HEK293T (cell line): ENCODE measurements at regions not wholly inside any gene's neighbourhood (a gene's known extent, or its start where the extent isn't known, plus 50 kb on each side); places are given as distances from the start of the nearest gene placed in this dataset.

ENCODE experiments used
- CTCF ChIA-PET: fragments of 350-600 bp; formaldehyde crosslinking; extraction: SDS; loops from one replicate; lab custom pipeline; 2021; ENCODE audit warnings: antibody characterized with exemption, inconsistent platforms; lab: Yijun Ruan, JAX
- POLR2A ChIA-PET: fragments of 350-600 bp; formaldehyde crosslinking; extraction: SDS; loops from one replicate; lab custom pipeline; 2020; ENCODE audit warnings: antibody characterized with exemption, inconsistent platforms; lab: Yijun Ruan, JAX
- DNase-seq: peaks from one replicate; pipeline ENCODE4 v3.0.0; 2012; ENCODE audit warnings: mixed read lengths; ENCODE audit errors: extremely low spot score
- ARNT ChIP-seq: fragments of 450-650 bp; IDR thresholded peaks from 2 replicates; pipeline ENCODE4 v1.6.1; 2017; ENCODE audit warnings: mild to moderate bottlenecking
- BHLHE40 ChIP-seq: fragments of 450-650 bp; IDR thresholded peaks from 2 replicates; pipeline ENCODE4 v1.6.1; 2016; ENCODE audit warnings: mild to moderate bottlenecking, moderate library complexity, borderline replicate concordance
- CTBP1 ChIP-seq: fragments of 450-650 bp; IDR thresholded peaks from 2 replicates; pipeline ENCODE4 v1.6.1; 2016; ENCODE audit warnings: borderline replicate concordance
- ELF4 ChIP-seq: fragments of 450-650 bp; IDR thresholded peaks from 2 replicates; pipeline ENCODE4 v1.6.1; 2017; ENCODE audit warnings: antibody characterized with exemption
- FOXA1 ChIP-seq: fragments of 450-650 bp; IDR thresholded peaks from 2 replicates; pipeline ENCODE4 v1.6.1; 2016; ENCODE audit warnings: mild to moderate bottlenecking
- FOXK2 ChIP-seq: fragments of 450-650 bp; IDR thresholded peaks from 2 replicates; pipeline ENCODE4 v1.6.1; 2016; ENCODE audit warnings: mild to moderate bottlenecking
- FOXM1 ChIP-seq: fragments of 450-650 bp; IDR thresholded peaks from 2 replicates; pipeline ENCODE4 v1.6.1; 2017; ENCODE audit warnings: mild to moderate bottlenecking, borderline replicate concordance
- HDGF ChIP-seq: fragments of 450-650 bp; IDR thresholded peaks from 2 replicates; pipeline ENCODE4 v1.6.1; 2017; ENCODE audit warnings: antibody characterized with exemption, borderline replicate concordance
- L3MBTL2 ChIP-seq: fragments of 450-650 bp; conservative IDR thresholded peaks from 2 replicates; pipeline ENCODE4 v1.6.1; 2016; ENCODE audit warnings: mild to moderate bottlenecking
- LEF1 ChIP-seq: fragments of 450-650 bp; IDR thresholded peaks from 2 replicates; pipeline ENCODE4 v1.6.1; 2017; ENCODE audit warnings: mild to moderate bottlenecking, borderline replicate concordance
- NFRKB ChIP-seq: fragments of 450-650 bp; IDR thresholded peaks from 2 replicates; pipeline ENCODE4 v1.6.1; 2016; ENCODE audit warnings: mild to moderate bottlenecking, moderate library complexity
- SP1 ChIP-seq: fragments of 450-650 bp; IDR thresholded peaks from 2 replicates; pipeline ENCODE4 v1.6.1; 2017
- SUZ12 ChIP-seq: fragments of 450-650 bp; IDR thresholded peaks from 2 replicates; pipeline ENCODE4 v1.6.1; 2016; ENCODE audit warnings: mild to moderate bottlenecking
- TARDBP ChIP-seq: fragments of 450-650 bp; IDR thresholded peaks from 2 replicates; pipeline ENCODE4 v1.6.1; 2016
- ZNF384 ChIP-seq: fragments of 450-650 bp; IDR thresholded peaks from 2 replicates; pipeline ENCODE4 v1.6.1; 2016
- TF ChIP-seq, protein P1 (sequence below): fragments of 450-650 bp; IDR thresholded peaks from 2 replicates; pipeline ENCODE4 v1.6.1; 2016

DNA sequence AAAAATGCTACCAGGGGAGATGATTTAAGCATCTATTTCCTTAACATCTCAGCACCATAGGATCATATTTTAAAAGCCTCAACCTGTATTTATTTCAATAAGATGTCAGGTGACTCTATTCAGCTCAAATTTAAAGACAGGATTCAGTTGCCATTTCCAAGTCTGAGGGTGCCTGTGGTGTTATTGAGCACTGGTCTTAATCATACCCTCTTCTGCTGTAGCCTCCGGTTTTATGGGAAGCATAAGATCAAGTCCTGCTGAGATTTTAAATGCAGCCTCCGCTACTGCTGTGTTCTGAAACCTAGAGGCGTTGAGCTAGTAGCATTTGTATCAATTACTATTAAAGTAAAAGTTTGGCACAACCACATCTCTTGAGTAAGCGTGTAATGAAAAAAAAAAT lies 185.7 kb upstream of the NWD2 start:
- no peak for DNase-seq
- ChIA-PET POLR2A (no interaction called here), CTCF (no interaction called here)
- TF ChIP-seq FOXK2 = no peak
- no peak for TF ChIP-seq ELF4
- no peak for TF ChIP-seq LEF1
- TF ChIP-seq SUZ12 = no peak
- TF ChIP-seq CTBP1 = no peak
- no peak for TF ChIP-seq TARDBP
- no peak for TF ChIP-seq FOXA1
- no peak for TF ChIP-seq HDGF
- no peak for TF ChIP-seq BHLHE40
- no peak for TF ChIP-seq NFRKB
- no peak for TF ChIP-seq ARNT

DNA sequence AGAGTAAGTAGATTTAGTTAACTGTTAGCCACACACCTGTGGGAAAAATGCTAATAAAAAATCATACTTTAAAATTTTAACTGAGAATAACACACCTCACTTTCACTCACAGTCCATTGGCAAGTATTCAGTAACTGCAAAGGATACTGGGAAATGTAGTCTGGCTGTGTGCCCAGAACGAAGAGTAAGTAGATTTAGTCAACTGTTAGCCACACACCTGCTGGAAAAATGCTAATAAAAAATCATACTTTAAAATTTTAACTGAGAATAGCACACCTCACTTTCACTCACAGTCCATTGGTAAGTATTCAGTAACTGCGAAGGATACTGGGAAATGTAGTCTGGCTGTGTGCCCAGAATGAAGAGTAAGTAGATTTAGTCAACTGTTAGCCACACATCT lies 178.4 kb upstream of the NWD2 start:
- no peak for DNase-seq
- TF ChIP-seq SP1 = no peak
- no peak for TF ChIP-seq SUZ12
- no peak for TF ChIP-seq FOXM1
- no peak for TF ChIP-seq FOXK2
- no peak for TF ChIP-seq LEF1
- no peak for TF ChIP-seq NFRKB
- no peak for TF ChIP-seq ZNF384
- CTCF ChIA-PET = no interaction called here

DNA sequence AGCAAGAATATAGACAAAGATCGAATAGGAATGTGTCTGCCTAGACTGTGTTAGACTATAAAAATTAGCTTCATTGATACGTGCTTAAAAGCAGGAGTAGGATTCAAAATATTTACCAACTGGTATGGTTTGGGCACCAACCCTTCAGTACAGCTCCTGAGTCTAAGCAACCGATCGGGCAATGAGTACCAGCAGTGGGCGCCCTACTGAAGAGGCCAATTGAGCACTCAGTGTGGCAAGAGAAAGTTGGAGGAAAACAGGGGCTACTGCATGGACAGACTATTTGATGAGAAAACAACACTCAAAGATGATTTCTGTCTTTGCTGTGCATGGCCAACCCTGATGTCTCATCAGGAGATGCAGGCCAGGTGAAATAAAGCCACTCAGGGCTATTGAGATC lies 176.0 kb upstream of the NWD2 start:
- no peak for DNase-seq
- TF ChIP-seq TARDBP (no peak), FOXA1 (no peak), NFRKB (no peak), L3MBTL2 (no peak)
- TF ChIP-seq, protein P1, sequence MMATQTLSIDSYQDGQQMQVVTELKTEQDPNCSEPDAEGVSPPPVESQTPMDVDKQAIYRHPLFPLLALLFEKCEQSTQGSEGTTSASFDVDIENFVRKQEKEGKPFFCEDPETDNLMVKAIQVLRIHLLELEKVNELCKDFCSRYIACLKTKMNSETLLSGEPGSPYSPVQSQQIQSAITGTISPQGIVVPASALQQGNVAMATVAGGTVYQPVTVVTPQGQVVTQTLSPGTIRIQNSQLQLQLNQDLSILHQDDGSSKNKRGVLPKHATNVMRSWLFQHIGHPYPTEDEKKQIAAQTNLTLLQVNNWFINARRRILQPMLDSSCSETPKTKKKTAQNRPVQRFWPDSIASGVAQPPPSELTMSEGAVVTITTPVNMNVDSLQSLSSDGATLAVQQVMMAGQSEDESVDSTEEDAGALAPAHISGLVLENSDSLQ = no peak
- CTCF ChIA-PET = interaction anchor here (0.7 kb wide), 1 partner anchor 144 kb away, joined by 5 read pairs; no protein-coding TSS in a partner anchor
- POLR2A ChIA-PET = no interaction called here

More for the DNA sequence above, 178.4 kb upstream of the NWD2 start:
- POLR2A ChIA-PET = no interaction called here

DNA sequence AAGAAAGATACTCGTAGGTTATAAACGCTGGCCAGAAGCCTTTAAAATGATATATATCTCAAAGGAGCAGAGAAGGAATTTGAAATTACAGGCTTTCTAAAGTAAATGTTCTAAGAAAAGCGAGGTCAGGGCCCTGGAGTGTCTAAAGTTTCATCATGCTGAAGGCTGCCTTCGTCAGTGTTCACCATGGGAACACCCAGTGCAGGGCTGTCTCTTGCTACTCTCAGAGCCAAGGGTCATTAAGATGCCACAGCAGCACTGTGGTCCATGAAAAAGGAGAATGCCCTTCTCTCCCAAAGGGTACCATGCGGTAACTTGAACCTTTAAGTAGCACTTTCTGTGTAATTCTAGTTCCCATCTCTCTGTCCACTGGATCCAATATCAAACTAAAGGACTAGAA lies 174.5 kb upstream of the NWD2 start:
- DNase-seq = no peak
- no peak for TF ChIP-seq LEF1
- CTCF ChIA-PET = no interaction called here
- POLR2A ChIA-PET = no interaction called here

DNA sequence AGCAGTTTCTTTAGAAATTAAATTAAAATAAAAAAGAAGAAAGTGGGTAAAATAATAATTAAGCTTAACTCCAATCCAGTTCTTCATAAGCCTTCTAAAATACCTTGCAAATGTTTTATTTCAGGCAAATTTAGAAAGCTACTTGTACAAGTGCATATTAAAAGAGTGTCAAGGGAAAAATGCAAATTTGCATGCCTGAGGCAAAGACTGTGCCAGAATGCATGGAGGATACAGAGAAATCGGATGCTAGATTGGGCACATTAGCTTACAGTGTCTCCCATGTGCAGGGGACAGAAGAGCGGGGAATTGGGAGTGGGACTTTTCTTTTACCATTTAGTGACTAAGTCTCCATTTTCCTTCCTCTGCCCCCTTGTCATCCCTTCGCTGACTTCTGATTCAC lies 173.0 kb upstream of the NWD2 start:
- TF ChIP-seq CTBP1 (no peak), ZNF384 (no peak), ARNT (no peak), BHLHE40 (no peak), FOXM1 (no peak), L3MBTL2 (no peak), HDGF (no peak), SP1 (no peak), SUZ12 (no peak)
- TF ChIP-seq, protein P1 = no peak

DNA sequence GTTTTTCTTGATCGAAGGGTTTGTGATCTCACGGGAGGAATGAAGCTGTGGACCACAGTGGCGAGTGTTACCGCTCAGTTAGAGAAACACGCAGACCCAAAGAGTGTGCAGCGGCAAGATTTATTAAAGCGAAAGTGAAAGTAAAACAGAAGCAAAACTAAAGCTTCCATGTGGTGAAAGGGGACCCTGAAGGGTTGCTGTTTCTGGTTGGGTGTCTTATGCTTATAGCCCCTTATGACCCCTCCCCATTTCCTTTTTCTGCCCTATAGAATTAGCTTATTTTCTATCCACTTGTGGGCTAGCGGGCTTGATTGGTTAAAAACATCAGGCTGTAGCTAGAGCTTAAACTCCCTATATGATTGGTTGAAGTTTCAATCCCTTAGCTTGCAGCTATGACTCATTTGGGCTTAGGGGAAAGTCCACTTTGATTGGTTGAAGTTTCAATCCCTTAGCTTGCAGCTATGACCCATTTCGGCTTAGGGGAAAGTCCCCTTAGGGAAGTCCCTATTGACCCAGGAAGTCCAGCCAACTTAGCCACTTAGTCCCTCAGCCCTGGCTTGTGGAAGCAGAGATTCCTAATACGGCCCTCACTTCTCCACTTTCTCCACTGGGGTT lies 171.2 kb upstream of the NWD2 start:
- CTCF ChIA-PET = no interaction called here
- POLR2A ChIA-PET = no interaction called here
- no peak for DNase-seq
- TF ChIP-seq SP1 (no peak), ARNT (no peak)

More for the DNA sequence above, 173.0 kb upstream of the NWD2 start:
- DNase-seq = no peak
- POLR2A ChIA-PET = no interaction called here
- CTCF ChIA-PET = interaction anchor here (0.5 kb wide), 1 partner anchor 282 kb away, joined by 3 read pairs; no protein-coding TSS in a partner anchor

DNA sequence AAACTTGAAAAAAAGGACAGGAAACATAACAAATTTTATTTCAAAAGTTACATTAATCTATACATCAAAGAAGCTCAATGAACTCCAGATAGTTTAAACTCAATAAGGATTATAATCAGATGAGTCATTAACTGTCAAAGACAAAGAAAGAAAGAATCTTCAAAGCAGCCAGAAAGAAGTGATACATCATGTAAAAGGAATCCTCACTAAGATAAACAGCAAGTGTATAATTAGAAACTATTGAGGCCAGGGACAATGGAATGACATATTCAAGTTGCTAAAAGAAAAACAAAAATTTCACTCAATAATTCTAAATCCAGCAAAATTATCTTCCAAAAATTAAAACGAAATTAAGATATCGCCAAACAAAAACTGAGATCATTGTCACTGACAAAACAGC lies 161.6 kb upstream of the NWD2 start:
- ChIA-PET CTCF (no interaction called here), POLR2A (no interaction called here)
- TF ChIP-seq TARDBP (no peak), FOXK2 (no peak), NFRKB (no peak), L3MBTL2 (no peak), ELF4 (no peak), HDGF (no peak), FOXM1 (no peak), ZNF384 (no peak), CTBP1 (no peak), ARNT (no peak), BHLHE40 (no peak), SUZ12 (no peak)
- TF ChIP-seq, protein P1 = no peak
- no peak for DNase-seq
